Pancreas (tissue), 10 donors: ENCODE measurements at regions not wholly inside any gene's neighbourhood (a gene's known extent, or its start where the extent isn't known, plus 50 kb on each side); places are given as distances from the start of the nearest gene placed in this dataset.

ENCODE experiments used
- ATAC-seq, 4 donors: fragments of 200-7000 bp; cut with Tn5 transposase; one replicate each; pipeline versions ENCODE4 v1.8.0 to v1.9.1; 2020; ENCODE audit warnings: mild to moderate bottlenecking in 4 of 4, moderate library complexity in 4 of 4
- DNase-seq, 6 donors: peaks; one replicate each; pipeline ENCODE4 v3.0.0-alpha.2; 2020
- FAIRE-seq: peaks from 2 replicates; lab custom pipeline; 2012; peaks lifted over from hg19 to GRCh38; lab: Jason Lieb, UNC
- H3K27ac ChIP-seq, 4 donors: fragments of 200-600 bp; sonication (generic); 1 replicate in 3 of 4; 2 replicates in 1 of 4; pipeline versions ENCODE4 v1.5.0 to v1.8.0; 2020
- H3K27me3 ChIP-seq, 4 donors: fragments of 200-600 bp; one replicate each; pipeline ENCODE4 v1.8.0; 2021
- H3K36me3 ChIP-seq, 3 donors: fragments of 200-600 bp; sonication (generic) in 1 of 3; one replicate each; pipeline versions ENCODE4 v1.5.0 to v1.8.0; 2020 to 2021
- H3K4me1 ChIP-seq, 3 donors: fragments of 200-600 bp; one replicate each; pipeline ENCODE4 v1.8.0; 2021
- H3K4me3 ChIP-seq, 4 donors: fragments of 200-600 bp; sonication (generic) in 2 of 4; one replicate each; pipeline versions ENCODE4 v1.5.0 to v1.8.0; 2020 to 2021
- H3K9me3 ChIP-seq, 4 donors: fragments of 200-600 bp; one replicate each; pipeline ENCODE4 v1.8.0; 2021
- CTCF ChIP-seq, 4 donors: fragments of 200-600 bp; sonication (generic) in 3 of 4; IDR thresholded peaks; one replicate each; pipeline versions ENCODE4 v1.5.0 to v1.8.0; 2021; ENCODE audit warnings: antibody characterized with exemption in 4 of 4
- WGBS, 2 donors: extraction: QIAGEN DNeasy Blood & Tissue Kit; methylation state at CpG; one replicate each; pipeline ENCODE4 v1.1.7; 2013; 5-methylcytosine and 5-hydroxymethylcytosine counted together
- intact Hi-C, 3 donors: fragments of 100-400 bp; cut with DNase I; formaldehyde crosslinking; loops; one replicate each; pipeline versions ENCODE4 v1.11.1 to v1.14.2; 2022
- donor health status: healthy with polysubstance abuse.
- donor health status: DM: no; HTN: no; CAD: no; lungs with moderate emphysema.
- donor health status: DM: no; HTN: no; CAD: no.
- donor health status: control.
- donor health status: control.
- donor health status: Bipolar disorder and iron deficiency.
- donor health status: DM: yes; HTN: yes; CAD: no.
- donor health status: DM: no; HTN: no; CAD: no.
- donor health status: DM: no; HTN: no; CAD: no.
- donor health status: DM: yes; HTN: yes; CAD: no.

GRCh38 chr12:75703131-75703530 is 191.7 kb upstream of the KRR1 start:
- Histone ChIP-seq H3K9me3 (no peaks in the 10 kb centered on the region), H3K4me1 (peaks cover 0 to 31% (median 0%) of the 10 kb centered on the region in 3 donors), H3K36me3 (no peaks in the 10 kb centered on the region), H3K27me3 (no peaks in the 10 kb centered on the region), H3K27ac (no peak overlapping the region), H3K4me3 (no peak overlapping the region)
- intact Hi-C loops, result no loop called here
- ATAC-seq (no peak), DNase-seq (no peak), FAIRE-seq (no peak)
- TF ChIP-seq CTCF (IDR thresholded peaks at IDR 0.05), result no peak

- Histone ChIP-seq H3K4me3 (no peak overlapping the region), H3K27me3 (no peaks in the 10 kb centered on the region), H3K27ac (no peak overlapping the region), H3K9me3 (no peaks in the 10 kb centered on the region), H3K4me1 (peaks cover 0 to 27% (median 0%) of the 10 kb centered on the region in 3 donors), H3K36me3 (no peaks in the 10 kb centered on the region)
- no peak for TF ChIP-seq CTCF (IDR thresholded peaks at IDR 0.05)
- intact Hi-C loops, result no loop called here
- ATAC-seq (no peak), DNase-seq (no peak), FAIRE-seq (no peak)
- WGBS, 2 donors, result 44 to 46% methylated on average over 5 of the region's 5 CpGs
Measured at GRCh38 chr12:75702477-75703093, 191.2 kb upstream of the KRR1 start.

GRCh38 chr12:75701859-75702258 is 190.4 kb upstream of the KRR1 start:
- FAIRE-seq, result no peak
- ATAC-seq, result no peak
- Histone ChIP-seq H3K4me3 (no peak overlapping the region), H3K4me1 (peaks cover 0 to 26% (median 0%) of the 10 kb centered on the region in 3 donors), H3K27ac (no peak overlapping the region), H3K27me3 (no peaks in the 10 kb centered on the region), H3K9me3 (no peaks in the 10 kb centered on the region), H3K36me3 (no peaks in the 10 kb centered on the region)
- 96 to 97% methylated on average over 2 of the region's 2 CpGs for WGBS, 2 donors
- intact Hi-C loops, result no loop called here
- TF ChIP-seq CTCF (IDR thresholded peaks at IDR 0.05), result no peak
- DNase-seq, result no peak

GRCh38 chr12:75699728-75700496 is 188.5 kb upstream of the KRR1 start:
- Histone ChIP-seq H3K4me3 (no peak overlapping the region), H3K27ac (no peak overlapping the region), H3K27me3 (no peaks in the 10 kb centered on the region), H3K36me3 (no peaks in the 10 kb centered on the region), H3K9me3 (no peaks in the 10 kb centered on the region), H3K4me1 (peaks cover 0 to 11% (median 0%) of the 10 kb centered on the region in 3 donors)
- no peak for DNase-seq
- 53 to 61% methylated on average over 7 of the region's 7 CpGs for WGBS, 2 donors
- ATAC-seq, result peak; percentile 43 to 79 (median 56)
- TF ChIP-seq CTCF (IDR thresholded peaks at IDR 0.05), result no peak
- FAIRE-seq, result no peak
- intact Hi-C loops, result no loop called here

GRCh38 chr12:75699251-75699650 is 187.8 kb upstream of the KRR1 start:
- 86 to 91% methylated on average over 1 of the region's 1 CpG for WGBS, 2 donors
- H3K36me3 ChIP-seq, result no peaks in the 10 kb centered on the region
- H3K4me3 ChIP-seq, result no peak overlapping the region
- FAIRE-seq (no peak), DNase-seq (no peak), ATAC-seq (no peak)
- intact Hi-C loops, result no loop called here
- H3K4me1 ChIP-seq, result peaks cover 0 to 6% (median 0%) of the 10 kb centered on the region in 3 donors
- H3K9me3 ChIP-seq, result no peaks in the 10 kb centered on the region
- H3K27ac ChIP-seq, result no peak overlapping the region
- H3K27me3 ChIP-seq, result no peaks in the 10 kb centered on the region
- no peak for TF ChIP-seq CTCF (IDR thresholded peaks at IDR 0.05)
